A673 (cell line): ENCODE measurements at regions not wholly inside any gene's neighbourhood (a gene's known extent, or its start where the extent isn't known, plus 50 kb on each side); places are given as distances from the start of the nearest gene placed in this dataset.

Experiments used
- BruUV-seq: library from RNA; stranded (reverse); fragments of 400-500 nt; replicated peaks from 2 replicates; lab custom pipeline; 2021; lab: Mats Ljungman, UMichigan
- CTCF ChIA-PET: fragments of 300-600 bp; sonication (Branson Sonifier 250); formaldehyde crosslinking; loops from one replicate; lab custom pipeline; 2022; ENCODE audit warnings: antibody characterized with exemption; lab: Charles Lee
- POLR2A ChIA-PET: fragments of 300-600 bp; sonication (Branson Sonifier 250); formaldehyde crosslinking; loops from one replicate; lab custom pipeline; 2022; ENCODE audit warnings: antibody characterized with exemption; ENCODE audit not compliant: low non-redundant PET; lab: Charles Lee
- DNase-seq: peaks from one replicate; pipeline ENCODE4 v3.0.0-alpha.2; 2015; ENCODE audit warnings: low spot score
- H3K27ac ChIP-seq: fragments of 200-600 bp; sonication (generic); 2 replicates; pipeline ENCODE4 v1.5.1; 2016; ENCODE audit warnings: mixed run types, low read depth, mild to moderate bottlenecking, mixed read lengths, antibody characterized with exemption, low read length; ENCODE audit not compliant: poor library complexity, severe bottlenecking
- H3K27me3 ChIP-seq: fragments of 200-600 bp; sonication (generic); replicated peaks from 2 replicates; pipeline ENCODE4 v1.6.1; 2017; ENCODE audit warnings: mixed run types, low read depth, mild to moderate bottlenecking, mixed read lengths, antibody characterized with exemption, low read length; ENCODE audit not compliant: insufficient read depth, poor library complexity
- H3K36me3 ChIP-seq: fragments of 200-600 bp; sonication (generic); 2 replicates; pipeline ENCODE4 v1.6.1; 2016; ENCODE audit warnings: mixed run types, mild to moderate bottlenecking, mixed read lengths, antibody characterized with exemption, low read length; ENCODE audit not compliant: insufficient read depth, poor library complexity, severe bottlenecking
- H3K4me1 ChIP-seq: fragments of 200-600 bp; sonication (generic); 2 replicates; pipeline ENCODE4 v1.6.1; 2017; ENCODE audit warnings: mixed run types, mild to moderate bottlenecking, mixed read lengths, antibody characterized with exemption, low read length; ENCODE audit not compliant: insufficient read depth, poor library complexity, severe bottlenecking
- H3K4me3 ChIP-seq: fragments of 200-600 bp; sonication (generic); 2 replicates; pipeline ENCODE4 v1.5.1; 2016; ENCODE audit warnings: low read depth, mixed run types, mild to moderate bottlenecking, mixed read lengths, low read length; ENCODE audit not compliant: poor library complexity, severe bottlenecking
- H3K9me3 ChIP-seq: fragments of 200-600 bp; sonication (generic); 2 replicates; pipeline ENCODE4 v1.6.1; 2016; ENCODE audit warnings: mixed run types, low read depth, mild to moderate bottlenecking, mixed read lengths, antibody characterized with exemption, low read length; ENCODE audit not compliant: poor library complexity, severe bottlenecking
- CTCF ChIP-seq: fragments of 300-800, 200-600 bp; sonication (generic); conservative IDR thresholded peaks from 2 replicates; pipeline ENCODE4 v1.5.1; 2017; ENCODE audit warnings: low read depth, mild to moderate bottlenecking, antibody characterized with exemption, low read length, moderate library complexity, mixed read lengths
- EZH2 ChIP-seq: fragments of 200-600 bp; sonication (generic); IDR thresholded peaks from 2 replicates; pipeline ENCODE4 v1.6.1; 2017; ENCODE audit warnings: borderline replicate concordance, low read depth, mild to moderate bottlenecking, mixed read lengths, antibody characterized with exemption, low read length; ENCODE audit not compliant: poor library complexity, severe bottlenecking
- intact Hi-C: fragments of 100-400 bp; cut with micrococcal nuclease; formaldehyde crosslinking; loops from one replicate; pipeline ENCODE4 v1.10.0; 2022; ENCODE audit not compliant: unreplicated experiment

GRCh38 chr2:223180463-223180862 is 128.5 kb downstream of the KCNE4 start:
- CTCF ChIA-PET: no interaction called here
- BruUV-seq: no TSS peak
- intact Hi-C loops: no loop called here
- no peak for DNase-seq
- Histone ChIP-seq H3K4me1 (peaks cover 17% of the 10 kb centered on the region), H3K27ac (no peak overlapping the region), H3K4me3 (no peak overlapping the region), H3K27me3 (no peaks in the 10 kb centered on the region), H3K9me3 (peaks cover 6% of the 10 kb centered on the region), H3K36me3 (no peaks in the 10 kb centered on the region)
- no peak for TF ChIP-seq CTCF
- TF ChIP-seq EZH2: no peak
- POLR2A ChIA-PET: no interaction called here

- POLR2A ChIA-PET: no interaction called here
- no TSS peak for BruUV-seq
- intact Hi-C loops: no loop called here
Observed at GRCh38 chr2:223181561-223181960, 129.6 kb downstream of the KCNE4 start.

GRCh38 chr2:223182356-223182755 is 130.4 kb downstream of the KCNE4 start:
- ChIA-PET CTCF (no interaction called here), POLR2A (no interaction called here)
- H3K4me3 ChIP-seq: no peak overlapping the region
- peaks cover 14% of the 10 kb centered on the region for H3K4me1 ChIP-seq
- no TSS peak for BruUV-seq
- intact Hi-C loops: no loop called here
- no peaks in the 10 kb centered on the region for H3K27me3 ChIP-seq
- H3K36me3 ChIP-seq: no peaks in the 10 kb centered on the region
- H3K9me3 ChIP-seq: no peaks in the 10 kb centered on the region
- no peak overlapping the region for H3K27ac ChIP-seq
- DNase-seq: no peak
- TF ChIP-seq CTCF (no peak), EZH2 (no peak)

More at GRCh38 chr2:223181561-223181960, 129.6 kb downstream of the KCNE4 start:
- H3K27ac ChIP-seq: no peak overlapping the region
- H3K9me3 ChIP-seq: peaks cover 6% of the 10 kb centered on the region
- no peaks in the 10 kb centered on the region for H3K36me3 ChIP-seq
- no peak for TF ChIP-seq EZH2
- no peak for TF ChIP-seq CTCF
- H3K27me3 ChIP-seq: no peaks in the 10 kb centered on the region
- no peak overlapping the region for H3K4me3 ChIP-seq
- CTCF ChIA-PET: no interaction called here
- DNase-seq: no peak
- H3K4me1 ChIP-seq: peaks cover 14% of the 10 kb centered on the region
